ENCODE measurements at regions not wholly inside any gene's neighbourhood (a gene's known extent, or its start where the extent isn't known, plus 50 kb on each side); places are given as distances from the start of the nearest gene placed in this dataset.

DNA sequence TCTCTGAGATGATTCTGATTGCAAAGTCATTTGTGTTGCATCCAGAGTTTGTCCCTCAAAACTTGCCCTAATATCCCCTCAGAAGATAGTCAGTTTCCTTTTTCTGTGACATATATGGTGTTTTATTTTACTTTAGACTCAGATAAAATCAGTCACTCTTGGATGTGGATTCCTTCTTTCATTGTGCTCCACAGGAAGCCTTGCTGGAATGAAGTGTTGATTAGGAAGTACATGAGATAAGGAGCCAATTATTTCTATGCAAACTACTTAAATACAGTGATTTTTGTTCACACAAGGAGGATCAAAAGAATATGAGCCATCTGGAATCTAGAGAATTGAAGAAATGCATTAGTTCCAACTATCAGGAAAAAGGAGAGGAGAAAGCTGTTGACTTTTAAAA lies 107.6 kb upstream of the RXFP2 start:
- no peak for TF ChIP-seq POLR2A (IDR thresholded peaks at IDR 0.05; ENCODE audit: low read depth, low read length)
- no peak for TF ChIP-seq NFYB (IDR thresholded peaks at IDR 0.05; ENCODE audit: insufficient read depth, low read depth, low read length)
- TF ChIP-seq, protein P1, sequence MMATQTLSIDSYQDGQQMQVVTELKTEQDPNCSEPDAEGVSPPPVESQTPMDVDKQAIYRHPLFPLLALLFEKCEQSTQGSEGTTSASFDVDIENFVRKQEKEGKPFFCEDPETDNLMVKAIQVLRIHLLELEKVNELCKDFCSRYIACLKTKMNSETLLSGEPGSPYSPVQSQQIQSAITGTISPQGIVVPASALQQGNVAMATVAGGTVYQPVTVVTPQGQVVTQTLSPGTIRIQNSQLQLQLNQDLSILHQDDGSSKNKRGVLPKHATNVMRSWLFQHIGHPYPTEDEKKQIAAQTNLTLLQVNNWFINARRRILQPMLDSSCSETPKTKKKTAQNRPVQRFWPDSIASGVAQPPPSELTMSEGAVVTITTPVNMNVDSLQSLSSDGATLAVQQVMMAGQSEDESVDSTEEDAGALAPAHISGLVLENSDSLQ (IDR thresholded peaks at IDR 0.05), result no peak
- no peak for TF ChIP-seq CTCF (IDR thresholded peaks at IDR 0.05 in 2 of 3, conservative IDR thresholded peaks at IDR 0.05 in 1 of 3; ENCODE audit: control insufficient read depth in 2 of 3, extremely low read depth in 1 of 3, insufficient read depth in 1 of 3, low read depth in 3 of 3, low read length in 3 of 3)
- no peak for TF ChIP-seq EP300 (IDR thresholded peaks at IDR 0.05; ENCODE audit: borderline replicate concordance in 1 of 2, control insufficient read depth in 1 of 2, low read depth in 2 of 2, low read length in 2 of 2)
- TF ChIP-seq CEBPB (IDR thresholded peaks at IDR 0.05; ENCODE audit: borderline replicate concordance in 1 of 2, low read depth in 2 of 2, low read length in 2 of 2), result no peak
- TF ChIP-seq ZSCAN29 (IDR thresholded peaks at IDR 0.05), result no peak
- TF ChIP-seq, protein P2, sequence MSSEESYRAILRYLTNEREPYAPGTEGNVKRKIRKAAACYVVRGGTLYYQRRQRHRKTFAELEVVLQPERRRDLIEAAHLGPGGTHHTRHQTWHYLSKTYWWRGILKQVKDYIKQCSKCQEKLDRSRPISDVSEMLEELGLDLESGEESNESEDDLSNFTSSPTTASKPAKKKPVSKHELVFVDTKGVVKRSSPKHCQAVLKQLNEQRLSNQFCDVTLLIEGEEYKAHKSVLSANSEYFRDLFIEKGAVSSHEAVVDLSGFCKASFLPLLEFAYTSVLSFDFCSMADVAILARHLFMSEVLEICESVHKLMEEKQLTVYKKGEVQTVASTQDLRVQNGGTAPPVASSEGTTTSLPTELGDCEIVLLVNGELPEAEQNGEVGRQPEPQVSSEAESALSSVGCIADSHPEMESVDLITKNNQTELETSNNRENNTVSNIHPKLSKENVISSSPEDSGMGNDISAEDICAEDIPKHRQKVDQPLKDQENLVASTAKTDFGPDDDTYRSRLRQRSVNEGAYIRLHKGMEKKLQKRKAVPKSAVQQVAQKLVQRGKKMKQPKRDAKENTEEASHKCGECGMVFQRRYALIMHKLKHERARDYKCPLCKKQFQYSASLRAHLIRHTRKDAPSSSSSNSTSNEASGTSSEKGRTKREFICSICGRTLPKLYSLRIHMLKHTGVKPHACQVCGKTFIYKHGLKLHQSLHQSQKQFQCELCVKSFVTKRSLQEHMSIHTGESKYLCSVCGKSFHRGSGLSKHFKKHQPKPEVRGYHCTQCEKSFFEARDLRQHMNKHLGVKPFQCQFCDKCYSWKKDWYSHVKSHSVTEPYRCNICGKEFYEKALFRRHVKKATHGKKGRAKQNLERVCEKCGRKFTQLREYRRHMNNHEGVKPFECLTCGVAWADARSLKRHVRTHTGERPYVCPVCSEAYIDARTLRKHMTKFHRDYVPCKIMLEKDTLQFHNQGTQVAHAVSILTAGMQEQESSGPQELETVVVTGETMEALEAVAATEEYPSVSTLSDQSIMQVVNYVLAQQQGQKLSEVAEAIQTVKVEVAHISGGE (CRISPR knock-in tag; IDR thresholded peaks at IDR 0.05), result no peak
- no peak for TF ChIP-seq ZNF274 (IDR thresholded peaks at IDR 0.05; ENCODE audit: insufficient read depth, insufficient read length)

Measured in GM12878 (cell line).